ENCODE measurements at regions not wholly inside any gene's neighbourhood (a gene's known extent, or its start where the extent isn't known, plus 50 kb on each side); places are given as distances from the start of the nearest gene placed in this dataset.

GRCh38 chr3:137347132-137347531 lies 389.3 kb downstream of the IL20RB start:
- no peak for DNase-seq
- H3K4me3 ChIP-seq: no peak overlapping the region
- intact Hi-C loops (cut with DNase I): no loop called here
- TF ChIP-seq CTCF (IDR thresholded peaks at IDR 0.05): peak in 1 of 6 experiments; percentile 22
- no peak for TF ChIP-seq POLR2A (IDR thresholded peaks at IDR 0.05)
- no peaks in the 10 kb centered on the region for H3K9me3 ChIP-seq
- no peaks in the 10 kb centered on the region for H3K36me3 ChIP-seq
- H3K27ac ChIP-seq: no peak overlapping the region
- H3K27me3 ChIP-seq: no peaks in the 10 kb centered on the region
- 69 to 88% methylated on average over 1 to 2 of the region's 2 CpGs for WGBS, 2 donors
- no peaks in the 10 kb centered on the region for H3K4me1 ChIP-seq

- Histone ChIP-seq H3K9me3 (no peaks in the 10 kb centered on the region), H3K27me3 (no peaks in the 10 kb centered on the region), H3K27ac (no peak overlapping the region), H3K4me3 (no peak overlapping the region), H3K4me1 (no peaks in the 10 kb centered on the region), H3K36me3 (no peaks in the 10 kb centered on the region)
- no peak for DNase-seq
- 4 to 38% methylated on average over 1 of the region's 1 CpG for WGBS, 2 donors
- TF ChIP-seq POLR2A (IDR thresholded peaks at IDR 0.05) (no peak), CTCF (IDR thresholded peaks at IDR 0.05) (no peak)
- intact Hi-C loops (cut with DNase I): no loop called here
Measured at GRCh38 chr3:137347817-137348368, 390.1 kb downstream of the IL20RB start.

GRCh38 chr3:137348936-137349335 lies 391.2 kb downstream of the IL20RB start:
- Histone ChIP-seq H3K27ac (no peak overlapping the region), H3K36me3 (no peaks in the 10 kb centered on the region), H3K9me3 (no peaks in the 10 kb centered on the region), H3K4me3 (no peak overlapping the region), H3K27me3 (no peaks in the 10 kb centered on the region), H3K4me1 (no peaks in the 10 kb centered on the region)
- no peak for DNase-seq
- WGBS, 2 donors: 41 to 76% methylated on average over 6 to 7 of the region's 7 CpGs
- no peak for TF ChIP-seq POLR2A (IDR thresholded peaks at IDR 0.05)
- no peak for TF ChIP-seq CTCF (IDR thresholded peaks at IDR 0.05)
- intact Hi-C loops (cut with DNase I): no loop called here

GRCh38 chr3:137349557-137350348 lies 392.0 kb downstream of the IL20RB start:
- intact Hi-C loops (cut with DNase I): no loop called here

More at GRCh38 chr3:137349557-137350348, 392.0 kb downstream of the IL20RB start:
- DNase-seq: no peak
- WGBS, 2 donors: 76 to 80% methylated on average over 8 of the region's 8 CpGs
- no peaks in the 10 kb centered on the region for H3K36me3 ChIP-seq
- TF ChIP-seq POLR2A (IDR thresholded peaks at IDR 0.05) (no peak), CTCF (IDR thresholded peaks at IDR 0.05) (no peak)
- no peak overlapping the region for H3K27ac ChIP-seq
- no peaks in the 10 kb centered on the region for H3K4me1 ChIP-seq
- no peak overlapping the region for H3K4me3 ChIP-seq
- no peaks in the 10 kb centered on the region for H3K27me3 ChIP-seq
- H3K9me3 ChIP-seq: no peaks in the 10 kb centered on the region

All from esophagus squamous epithelium (tissue), 5 donors.